ENCODE measurements at regions not wholly inside any gene's neighbourhood (a gene's known extent, or its start where the extent isn't known, plus 50 kb on each side); places are given as distances from the start of the nearest gene placed in this dataset.
"Not testable (repeated sequence)": the region's sequence is repeated elsewhere in the genome, so short reads cannot be mapped to it uniquely, and the experiment has no call there.

DNA sequence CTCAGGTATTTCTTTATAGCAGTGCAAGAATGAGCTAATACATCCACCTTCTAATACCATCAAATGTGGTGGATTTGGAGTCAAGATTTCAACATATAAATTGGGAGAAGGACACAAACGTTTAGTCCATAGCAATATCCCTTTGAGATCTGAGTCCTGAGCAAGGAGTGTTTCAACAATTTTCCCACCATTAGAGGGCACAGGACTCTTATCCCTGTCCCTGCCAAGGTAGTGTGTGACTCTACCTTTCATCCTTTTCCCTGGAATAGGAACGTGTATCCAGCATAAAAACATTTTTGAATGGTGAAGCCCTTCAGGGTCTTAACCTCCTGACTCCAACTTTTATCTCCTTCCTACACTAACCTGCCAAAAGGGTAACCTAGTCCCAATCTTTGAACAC lies 181.3 kb upstream of the SRD5A2 start:
- ChIA-PET POLR2A (no interaction called here), CTCF (no interaction called here)
- Histone ChIP-seq H3K4me2 (replicated peaks; ENCODE audit: low read depth, low read length, poor library complexity, severe bottlenecking) (no peak overlapping the region), H2AFZ (ENCODE audit: insufficient read depth, low read depth, low read length, poor library complexity, severe bottlenecking) (no peak overlapping the region), H3K27me3 (replicated peaks in 1 of 4; ENCODE audit: control extremely low read depth in 1 of 4, control insufficient read depth in 3 of 4, insufficient read depth in 4 of 4, low read length in 3 of 4) (no peaks in the 10 kb centered on the region), H3K9me3 (ENCODE audit: control extremely low read depth in 1 of 3, control insufficient read depth in 2 of 3, insufficient read depth in 1 of 3, low read length in 2 of 3) (no peaks in the 10 kb centered on the region), H3K36me3 (replicated peaks in 1 of 2; ENCODE audit: control extremely low read depth in 1 of 2, control insufficient read depth in 1 of 2, extremely low read depth in 1 of 2, insufficient read depth in 2 of 2, low read length in 1 of 2) (no peaks in the 10 kb centered on the region), H3K4me1 (ENCODE audit: control insufficient read depth in 2 of 2, insufficient read depth in 2 of 2, low read length in 2 of 2) (no peaks in the 10 kb centered on the region), H3K4me3 (ENCODE audit: control extremely low read depth in 1 of 5, extremely low read depth in 1 of 5, insufficient read depth in 1 of 5, low read depth in 2 of 5, low read length in 4 of 5) (no peak overlapping the region), H3K9ac (ENCODE audit: low read length) (no peak overlapping the region), H3K27ac (ENCODE audit: low read length in 2 of 2) (no peak overlapping the region), H4K20me1 (ENCODE audit: control insufficient read depth, insufficient read depth, low read length, poor library complexity, severe bottlenecking) (no peaks in the 10 kb centered on the region), H3K79me2 (ENCODE audit: control insufficient read depth, insufficient read depth, low read length) (no peaks in the 10 kb centered on the region)
- TF ChIP-seq EZH2 (IDR thresholded peaks at IDR 0.05; ENCODE audit: borderline replicate concordance, insufficient read depth, low read depth, low read length, poor library complexity, severe bottlenecking) = no peak
- TF ChIP-seq, protein P1, sequence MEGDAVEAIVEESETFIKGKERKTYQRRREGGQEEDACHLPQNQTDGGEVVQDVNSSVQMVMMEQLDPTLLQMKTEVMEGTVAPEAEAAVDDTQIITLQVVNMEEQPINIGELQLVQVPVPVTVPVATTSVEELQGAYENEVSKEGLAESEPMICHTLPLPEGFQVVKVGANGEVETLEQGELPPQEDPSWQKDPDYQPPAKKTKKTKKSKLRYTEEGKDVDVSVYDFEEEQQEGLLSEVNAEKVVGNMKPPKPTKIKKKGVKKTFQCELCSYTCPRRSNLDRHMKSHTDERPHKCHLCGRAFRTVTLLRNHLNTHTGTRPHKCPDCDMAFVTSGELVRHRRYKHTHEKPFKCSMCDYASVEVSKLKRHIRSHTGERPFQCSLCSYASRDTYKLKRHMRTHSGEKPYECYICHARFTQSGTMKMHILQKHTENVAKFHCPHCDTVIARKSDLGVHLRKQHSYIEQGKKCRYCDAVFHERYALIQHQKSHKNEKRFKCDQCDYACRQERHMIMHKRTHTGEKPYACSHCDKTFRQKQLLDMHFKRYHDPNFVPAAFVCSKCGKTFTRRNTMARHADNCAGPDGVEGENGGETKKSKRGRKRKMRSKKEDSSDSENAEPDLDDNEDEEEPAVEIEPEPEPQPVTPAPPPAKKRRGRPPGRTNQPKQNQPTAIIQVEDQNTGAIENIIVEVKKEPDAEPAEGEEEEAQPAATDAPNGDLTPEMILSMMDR (IDR thresholded peaks at IDR 0.05) = no peak
- intact Hi-C loops (cut with micrococcal nuclease) = no loop called here
- Mint-ChIP-seq H3K27me3 (peaks cover 7% of the 10 kb centered on the region), H3K9me3 (ENCODE audit: insufficient read depth) (no peaks in the 10 kb centered on the region), H3K4me1 (no peaks in the 10 kb centered on the region), H3K27ac (no peak overlapping the region), H3K4me3 (no peak overlapping the region)
- WGBS (ENCODE audit: insufficient coverage) = 43% methylated on average over 2 of the region's 2 CpGs
- DNase-seq (no peak), ATAC-seq (ENCODE audit: low read depth) (no peak)

DNA sequence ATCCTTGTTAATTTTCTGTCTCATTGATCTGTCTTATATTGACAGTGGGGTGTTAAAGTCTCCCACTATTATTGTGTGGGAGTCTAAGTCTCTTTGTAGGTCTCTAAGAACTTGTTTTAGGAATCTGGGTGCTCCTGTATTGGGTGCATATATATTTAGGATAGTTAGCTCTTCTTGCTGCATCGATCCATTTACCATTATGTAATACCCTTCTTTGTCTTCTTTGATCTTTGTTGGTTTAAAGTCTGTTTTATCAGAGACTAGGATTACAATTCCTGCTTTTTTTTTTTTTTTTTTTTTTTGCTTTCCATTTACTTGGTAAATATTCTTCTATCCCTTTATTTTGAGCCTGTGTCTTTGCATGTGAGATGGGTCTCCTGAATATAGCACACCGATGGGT lies 176.6 kb upstream of the SRD5A2 start:
- H3K4me2 ChIP-seq (replicated peaks; ENCODE audit: low read depth, low read length, poor library complexity, severe bottlenecking); H3K27ac ChIP-seq (ENCODE audit: low read length in 2 of 2); H2AFZ ChIP-seq (ENCODE audit: insufficient read depth, low read depth, low read length, poor library complexity, severe bottlenecking); H4K20me1 ChIP-seq (ENCODE audit: control insufficient read depth, insufficient read depth, low read length, poor library complexity, severe bottlenecking); H3K9me3 Mint-ChIP-seq (ENCODE audit: insufficient read depth); POLR2A ChIA-PET; H3K4me3 ChIP-seq (ENCODE audit: control extremely low read depth in 1 of 5, extremely low read depth in 1 of 5, insufficient read depth in 1 of 5, low read depth in 2 of 5, low read length in 4 of 5); H3K27me3 ChIP-seq (replicated peaks in 1 of 4; ENCODE audit: control extremely low read depth in 1 of 4, control insufficient read depth in 3 of 4, insufficient read depth in 4 of 4, low read length in 3 of 4); ATAC-seq (ENCODE audit: low read depth); H3K4me3 Mint-ChIP-seq; H3K9ac ChIP-seq (ENCODE audit: low read length); H3K4me1 Mint-ChIP-seq; H3K4me1 ChIP-seq (ENCODE audit: control insufficient read depth in 2 of 2, insufficient read depth in 2 of 2, low read length in 2 of 2); CTCF ChIA-PET; DNase-seq; H3K27ac Mint-ChIP-seq; H3K79me2 ChIP-seq (ENCODE audit: control insufficient read depth, insufficient read depth, low read length); intact Hi-C loops (cut with micrococcal nuclease); H3K36me3 ChIP-seq (replicated peaks in 1 of 2; ENCODE audit: control extremely low read depth in 1 of 2, control insufficient read depth in 1 of 2, extremely low read depth in 1 of 2, insufficient read depth in 2 of 2, low read length in 1 of 2): not testable (repeated sequence)
- peaks cover 0 to 10% (median 0%) of the 10 kb centered on the region in 3 donors for H3K9me3 ChIP-seq (ENCODE audit: control extremely low read depth in 1 of 3, control insufficient read depth in 2 of 3, insufficient read depth in 1 of 3, low read length in 2 of 3)
- H3K27me3 Mint-ChIP-seq = peaks cover 12% of the 10 kb centered on the region
- WGBS (ENCODE audit: insufficient coverage) = no CpG with 5 or more reads among the region's 2 CpGs

DNA sequence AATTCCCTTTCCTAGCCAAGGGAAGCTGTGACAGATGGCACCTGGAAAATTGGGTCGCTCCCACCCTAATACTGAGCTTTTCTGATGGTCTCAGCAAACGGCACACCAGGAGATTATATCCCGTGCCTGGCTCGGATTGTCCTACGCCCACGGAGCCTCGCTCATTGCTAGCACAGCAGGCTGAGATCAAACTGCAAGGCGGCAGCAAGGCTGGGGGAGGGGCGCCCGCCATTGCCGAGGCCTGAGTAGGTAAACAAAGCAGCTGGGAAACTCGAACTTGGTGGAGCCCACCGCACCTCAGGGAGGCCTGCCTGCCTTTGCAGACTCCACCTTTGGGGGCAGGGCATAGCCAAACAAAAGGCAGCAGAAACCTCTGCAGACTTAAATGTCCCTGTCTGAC lies 168.0 kb upstream of the SRD5A2 start:
- ATAC-seq (ENCODE audit: low read depth); POLR2A ChIA-PET; CTCF ChIA-PET; H3K4me3 Mint-ChIP-seq; H3K4me3 ChIP-seq (ENCODE audit: control extremely low read depth in 1 of 5, extremely low read depth in 1 of 5, insufficient read depth in 1 of 5, low read depth in 2 of 5, low read length in 4 of 5); H4K20me1 ChIP-seq (ENCODE audit: control insufficient read depth, insufficient read depth, low read length, poor library complexity, severe bottlenecking); H3K27ac ChIP-seq (ENCODE audit: low read length in 2 of 2); H3K27me3 Mint-ChIP-seq; H3K36me3 ChIP-seq (replicated peaks in 1 of 2; ENCODE audit: control extremely low read depth in 1 of 2, control insufficient read depth in 1 of 2, extremely low read depth in 1 of 2, insufficient read depth in 2 of 2, low read length in 1 of 2); H3K9me3 Mint-ChIP-seq (ENCODE audit: insufficient read depth); intact Hi-C loops (cut with micrococcal nuclease); DNase-seq; H3K27me3 ChIP-seq (replicated peaks in 1 of 4; ENCODE audit: control extremely low read depth in 1 of 4, control insufficient read depth in 3 of 4, insufficient read depth in 4 of 4, low read length in 3 of 4); H3K4me1 ChIP-seq (ENCODE audit: control insufficient read depth in 2 of 2, insufficient read depth in 2 of 2, low read length in 2 of 2); H3K79me2 ChIP-seq (ENCODE audit: control insufficient read depth, insufficient read depth, low read length); H2AFZ ChIP-seq (ENCODE audit: insufficient read depth, low read depth, low read length, poor library complexity, severe bottlenecking); H3K4me2 ChIP-seq (replicated peaks; ENCODE audit: low read depth, low read length, poor library complexity, severe bottlenecking); H3K4me1 Mint-ChIP-seq; H3K27ac Mint-ChIP-seq; H3K9ac ChIP-seq (ENCODE audit: low read length): not testable (repeated sequence)
- WGBS (ENCODE audit: insufficient coverage) = 88% methylated on average over 13 of the region's 13 CpGs
- peaks cover 0 to 10% (median 5%) of the 10 kb centered on the region in 3 donors for H3K9me3 ChIP-seq (ENCODE audit: control extremely low read depth in 1 of 3, control insufficient read depth in 2 of 3, insufficient read depth in 1 of 3, low read length in 2 of 3)
